Heart left ventricle (tissue), 16 donors: ENCODE measurements at regions not wholly inside any gene's neighbourhood (a gene's known extent, or its start where the extent isn't known, plus 50 kb on each side); places are given as distances from the start of the nearest gene placed in this dataset.
A peak's percentile ranks its signal among the peaks of the same experiment; 100 is the strongest.

Experiments
- ATAC-seq, 4 donors: fragments of 200-7000 bp; cut with Tn5 transposase; one replicate each; pipeline ENCODE4 v1.9.1; 2020 to 2022; ENCODE audit warnings: moderate library complexity in 4 of 4, mild to moderate bottlenecking in 3 of 4, moderate number of reproducible peaks in 1 of 4
- DNase-seq, 5 donors: peaks; one replicate each; pipeline ENCODE4 v3.0.0-alpha.2; 2020
- H3K27ac ChIP-seq, 12 donors: fragments of 200-600 bp; sonication (generic) in 4 of 12; one replicate each; pipeline versions ENCODE4 v1.5.0 to v1.8.0; 2016 to 2022; ENCODE audit warnings: mild to moderate bottlenecking in 2 of 12
- H3K27me3 ChIP-seq, 9 donors: fragments of 200-600 bp; sonication (generic) in 2 of 9; one replicate each; pipeline versions ENCODE4 v1.5.1 to v1.8.0; 2016 to 2022; ENCODE audit warnings: mild to moderate bottlenecking in 3 of 9
- H3K36me3 ChIP-seq, 9 donors: fragments of 200-600 bp; sonication (generic) in 2 of 9; one replicate each; pipeline versions ENCODE4 v1.5.0 to v1.8.0; 2018 to 2022; ENCODE audit warnings: mild to moderate bottlenecking in 2 of 9
- H3K4me1 ChIP-seq, 12 donors: fragments of 200-600 bp; sonication (generic) in 4 of 12; one replicate each; pipeline versions ENCODE4 v1.5.0 to v1.8.0; 2016 to 2022; ENCODE audit warnings: mild to moderate bottlenecking in 3 of 12
- H3K4me3 ChIP-seq, 12 donors: fragments of 200-600 bp; sonication (generic) in 4 of 12; one replicate each; pipeline versions ENCODE4 v1.5.0 to v1.8.0; 2017 to 2022; ENCODE audit warnings: mild to moderate bottlenecking in 9 of 12, moderate library complexity in 4 of 12
- H3K9me3 ChIP-seq, 12 donors: fragments of 200-600 bp; sonication (generic) in 4 of 12; one replicate each; pipeline versions ENCODE4 v1.5.0 to v1.8.0; 2016 to 2022; ENCODE audit warnings: mild to moderate bottlenecking in 1 of 12
- POLR2A ChIP-seq, 2 donors: fragments of 450-650 bp; IDR thresholded peaks; one replicate each; pipeline ENCODE4 v1.6.1; 2017; ENCODE audit warnings: antibody characterized with exemption in 2 of 2, mild to moderate bottlenecking in 2 of 2, moderate library complexity in 2 of 2
- WGBS, 4 donors: extraction: QIAGEN DNeasy Blood & Tissue Kit in 2 of 4; methylation state at CpG; one replicate each; pipeline versions ENCODE4 v1.1.5 to v1.1.7; 2013 to 2018; 5-methylcytosine and 5-hydroxymethylcytosine counted together
- intact Hi-C, 10 donors: fragments of 100-400 bp; cut with DNase I; formaldehyde crosslinking; loops; one replicate each; pipeline versions ENCODE4 v1.11.1 to v1.14.2; 2022
- TF ChIP-seq, protein P1 (sequence below), 12 donors: fragments of 200-600 bp; sonication (generic) in 4 of 12; IDR thresholded peaks; one replicate each; pipeline versions ENCODE4 v1.5.0 to v1.8.0; 2018 to 2022; ENCODE audit warnings: antibody characterized with exemption in 12 of 12, mild to moderate bottlenecking in 5 of 12
- donor health status: ischemic (EF 13 %, LVEDD 7.1; RV severe dilation, severe dysfunction).
- donor health status: healthy with polysubstance abuse.
- donor health status: DM: no; HTN: yes; CAD: no.
- donor health status: DM: no; HTN: no; CAD: no.
- donor health status: ischemic (EF 25% LVEDD 6.9; RV normal size, moderate dysfunction).
- donor health status: ischemic (EF 25% LVEDD 5.7; RV mildly dilated, moderate dysfunction).
- donor health status: healthy.
- donor health status: DM: yes; HTN: yes; CAD: no.
- donor health status: ischemic (EF 35%, LVEDD 5.7; RV mildly dilated, moderate dysfunction).
- donor health status: nonischemic (EF 11% LVEDD 7.7; RV severe dilation, severe dysfunction).
- donor health status: DM: yes; HTN: yes; CAD: no.
- donor health status: PGD.
- donor health status: ischemic (EF 29% LVEDD 5.4; RV normal size, mild dysfunction).
- donor health status: nonischemic (EF 23%, LVEDD 6.1; RV moderate dilation, normal function).

GRCh38 chr4:123966990-123967769 is 570.6 kb downstream of the SPRY1 start:
- ATAC-seq (peak; percentile 82 to 95 (median 86)), DNase-seq (no peak)
- H3K27ac ChIP-seq: peak overlapping the region in 7 of 12 donors; percentile 3 to 74 (median 52)
- WGBS, 4 donors: 70 to 80% (median 77%) methylated on average over 4 of the region's 4 CpGs
- no peaks in the 10 kb centered on the region for H3K27me3 ChIP-seq
- H3K9me3 ChIP-seq: no peaks in the 10 kb centered on the region
- TF ChIP-seq POLR2A (IDR thresholded peaks at IDR 0.05): no peak
- H3K36me3 ChIP-seq: no peaks in the 10 kb centered on the region
- no peak overlapping the region for H3K4me3 ChIP-seq
- intact Hi-C loops: no loop called here
- H3K4me1 ChIP-seq: peaks cover 0 to 5% (median 0%) of the 10 kb centered on the region in 12 donors

- 60 to 87% (median 83%) methylated on average over 1 of the region's 1 CpG for WGBS, 4 donors
- H3K27me3 ChIP-seq: no peaks in the 10 kb centered on the region
- no peaks in the 10 kb centered on the region for H3K36me3 ChIP-seq
- H3K4me3 ChIP-seq: no peak overlapping the region
- TF ChIP-seq POLR2A (IDR thresholded peaks at IDR 0.05): no peak
- TF ChIP-seq, protein P1, sequence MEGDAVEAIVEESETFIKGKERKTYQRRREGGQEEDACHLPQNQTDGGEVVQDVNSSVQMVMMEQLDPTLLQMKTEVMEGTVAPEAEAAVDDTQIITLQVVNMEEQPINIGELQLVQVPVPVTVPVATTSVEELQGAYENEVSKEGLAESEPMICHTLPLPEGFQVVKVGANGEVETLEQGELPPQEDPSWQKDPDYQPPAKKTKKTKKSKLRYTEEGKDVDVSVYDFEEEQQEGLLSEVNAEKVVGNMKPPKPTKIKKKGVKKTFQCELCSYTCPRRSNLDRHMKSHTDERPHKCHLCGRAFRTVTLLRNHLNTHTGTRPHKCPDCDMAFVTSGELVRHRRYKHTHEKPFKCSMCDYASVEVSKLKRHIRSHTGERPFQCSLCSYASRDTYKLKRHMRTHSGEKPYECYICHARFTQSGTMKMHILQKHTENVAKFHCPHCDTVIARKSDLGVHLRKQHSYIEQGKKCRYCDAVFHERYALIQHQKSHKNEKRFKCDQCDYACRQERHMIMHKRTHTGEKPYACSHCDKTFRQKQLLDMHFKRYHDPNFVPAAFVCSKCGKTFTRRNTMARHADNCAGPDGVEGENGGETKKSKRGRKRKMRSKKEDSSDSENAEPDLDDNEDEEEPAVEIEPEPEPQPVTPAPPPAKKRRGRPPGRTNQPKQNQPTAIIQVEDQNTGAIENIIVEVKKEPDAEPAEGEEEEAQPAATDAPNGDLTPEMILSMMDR (IDR thresholded peaks at IDR 0.05): no peak
- intact Hi-C loops: no loop called here
- no peak for ATAC-seq
- H3K4me1 ChIP-seq: peaks cover 0 to 22% (median 7%) of the 10 kb centered on the region in 12 donors
- H3K27ac ChIP-seq: no peak overlapping the region
- no peaks in the 10 kb centered on the region for H3K9me3 ChIP-seq
- DNase-seq: no peak
Observed at GRCh38 chr4:123972031-123972430, 575.4 kb downstream of the SPRY1 start.

- no peak for DNase-seq
- Histone ChIP-seq H3K9me3 (peaks cover 0 to 19% (median 9%) of the 10 kb centered on the region in 12 donors), H3K4me1 (peaks cover 0 to 22% (median 8%) of the 10 kb centered on the region in 12 donors), H3K27me3 (no peaks in the 10 kb centered on the region), H3K36me3 (no peaks in the 10 kb centered on the region), H3K27ac (peak overlapping the region in 1 of 12 donors; percentile 20), H3K4me3 (no peak overlapping the region)
- TF ChIP-seq, protein P1 (IDR thresholded peaks at IDR 0.05): no peak
- TF ChIP-seq POLR2A (IDR thresholded peaks at IDR 0.05): no peak
- intact Hi-C loops: no loop called here
- 75 to 89% (median 82%) methylated on average over 2 of the region's 2 CpGs for WGBS, 4 donors
- ATAC-seq: no peak
Observed at GRCh38 chr4:123974386-123975149, 578.0 kb downstream of the SPRY1 start.

DNA sequence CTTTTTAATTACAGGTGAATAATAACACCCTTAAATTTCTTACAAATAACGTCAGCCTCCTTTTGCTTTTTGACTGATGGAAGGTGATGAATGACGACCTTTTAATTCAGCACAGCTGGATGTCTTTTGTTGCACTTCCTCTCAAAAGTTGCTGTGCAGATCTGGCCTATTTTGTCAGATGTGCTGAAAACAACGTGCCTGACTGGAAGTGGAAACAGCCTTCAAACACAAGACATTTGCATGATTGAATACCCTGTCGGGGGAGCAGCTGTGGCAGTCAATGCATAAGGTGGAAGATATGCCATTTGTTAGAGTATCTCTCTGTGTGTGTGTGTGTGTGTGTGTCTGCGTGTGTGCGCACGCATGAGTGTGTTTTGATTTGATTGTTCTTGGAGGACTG is 579.7 kb downstream of the SPRY1 start:
- DNase-seq: no peak
- 48 to 55% (median 51%) methylated on average over 7 of the region's 7 CpGs for WGBS, 4 donors
- Histone ChIP-seq H3K27ac (peak overlapping the region in 10 of 12 donors; percentile 3 to 68 (median 40)), H3K9me3 (peaks cover 0 to 36% (median 11%) of the 10 kb centered on the region in 12 donors), H3K36me3 (no peaks in the 10 kb centered on the region), H3K27me3 (no peaks in the 10 kb centered on the region), H3K4me3 (no peak overlapping the region), H3K4me1 (peaks cover 0 to 22% (median 8%) of the 10 kb centered on the region in 12 donors)
- intact Hi-C loops: no loop called here
- TF ChIP-seq, protein P1 (IDR thresholded peaks at IDR 0.05): no peak
- TF ChIP-seq POLR2A (IDR thresholded peaks at IDR 0.05): no peak
- peak in 3 of 4 donors; percentile 26 to 75 (median 48) for ATAC-seq
